ENCODE measurements at regions not wholly inside any gene's neighbourhood (a gene's known extent, or its start where the extent isn't known, plus 50 kb on each side); places are given as distances from the start of the nearest gene placed in this dataset.

DNA sequence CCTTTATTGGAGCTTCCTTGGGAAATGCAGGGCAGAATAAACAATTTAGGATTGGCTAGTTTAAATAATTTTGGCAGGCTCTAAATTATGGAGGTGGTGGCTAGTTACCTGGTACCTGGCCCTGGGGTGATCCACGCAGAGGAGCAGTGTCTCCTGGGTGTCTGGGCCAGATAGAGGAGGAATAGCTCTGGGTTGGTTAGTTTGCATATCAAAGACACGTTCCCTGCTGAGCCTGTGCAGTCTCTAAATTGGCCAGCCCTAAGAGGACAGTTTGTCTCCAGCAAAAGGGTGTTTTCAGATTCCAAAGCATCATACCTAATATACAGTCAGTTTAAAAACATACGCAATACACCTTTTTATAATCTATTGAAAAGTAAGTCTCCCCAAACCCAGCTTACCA, 333.3 kb upstream of the TPM1 start:
- TF ChIP-seq CTCF (conservative IDR thresholded peaks at IDR 0.05) (no peak), ZFX (IDR thresholded peaks at IDR 0.05) (no peak)
